WTC11 (cell line): ENCODE measurements at regions not wholly inside any gene's neighbourhood (a gene's known extent, or its start where the extent isn't known, plus 50 kb on each side); places are given as distances from the start of the nearest gene placed in this dataset.

ENCODE experiments used
- ATAC-seq: fragments of 200-7000 bp; cut with Tn5 transposase; 2 replicates; pipeline ENCODE4 v1.10.0; 2021; ENCODE audit warnings: mild to moderate bottlenecking, moderate library complexity
- CTCF ChIA-PET: fragments of 300-600 bp; sonication (Branson Sonifier 250); formaldehyde crosslinking; loops from one replicate; lab custom pipeline; 2021; ENCODE audit warnings: antibody characterized with exemption; lab: Charles Lee
- POLR2A ChIA-PET: fragments of 350-600 bp; sonication (Branson Sonifier 250); formaldehyde crosslinking; loops from one replicate; lab custom pipeline; 2021; ENCODE audit warnings: antibody characterized with exemption; lab: Charles Lee
- DNase-seq: peaks from one replicate; pipeline ENCODE4 v3.0.0; 2021; ENCODE audit warnings: low spot score
- H3K27ac Mint-ChIP-seq: 2 replicates; pipeline ENCODE4 v1.8.0; 2021; ENCODE audit warnings: mixed read lengths
- H3K27me3 Mint-ChIP-seq: 2 replicates; pipeline ENCODE4 v1.8.0; 2021; ENCODE audit warnings: low read depth, mild to moderate bottlenecking, moderate library complexity, mixed read lengths
- H3K36me3 Mint-ChIP-seq: 2 replicates; pipeline ENCODE4 v1.8.0; 2021; ENCODE audit warnings: mixed read lengths
- H3K4me1 Mint-ChIP-seq: 2 replicates; pipeline ENCODE4 v1.8.0; 2022; ENCODE audit warnings: mixed read lengths
- H3K4me3 Mint-ChIP-seq: 2 replicates; pipeline ENCODE4 v1.8.0; 2021; ENCODE audit warnings: mild to moderate bottlenecking, moderate library complexity, mixed read lengths
- H3K9me3 Mint-ChIP-seq: 2 replicates; pipeline ENCODE4 v1.8.0; 2021; ENCODE audit warnings: mixed read lengths
- CREB1 ChIP-seq: sonication (generic); formaldehyde crosslinking; IDR thresholded peaks from 2 replicates; pipeline ENCODE4 v1.8.0; 2023; ENCODE audit warnings: mild to moderate bottlenecking, missing genetic modification reagents
- ESRRA ChIP-seq: sonication (generic); formaldehyde crosslinking; IDR thresholded peaks from 2 replicates; pipeline ENCODE4 v1.8.1; 2022; ENCODE audit warnings: mild to moderate bottlenecking, missing genetic modification reagents, borderline replicate concordance
- ETV6 ChIP-seq: sonication (generic); formaldehyde crosslinking; IDR thresholded peaks from 2 replicates; pipeline ENCODE4 v1.8.1; 2022; ENCODE audit warnings: mild to moderate bottlenecking, missing genetic modification reagents
- FOXP1 ChIP-seq: sonication (generic); formaldehyde crosslinking; IDR thresholded peaks from 2 replicates; pipeline ENCODE4 v1.8.0; 2022; ENCODE audit warnings: missing genetic modification reagents, mild to moderate bottlenecking, moderate library complexity, borderline replicate concordance
- IRF2 ChIP-seq: sonication (generic); formaldehyde crosslinking; IDR thresholded peaks from 2 replicates; pipeline ENCODE4 v1.8.0; 2022; ENCODE audit warnings: low read depth, missing genetic modification reagents, borderline replicate concordance
- JAZF1 ChIP-seq: fragments of 250-450 bp; sonication (Bioruptor Pico); IDR thresholded peaks from 2 replicates; pipeline ENCODE4 v1.9.0; 2021; ENCODE audit warnings: moderate library complexity, mild to moderate bottlenecking, inconsistent platforms
- NFATC4 ChIP-seq: fragments of 250-450 bp; sonication (Bioruptor Pico); IDR thresholded peaks from 2 replicates; pipeline ENCODE4 v1.9.0; 2021; ENCODE audit warnings: mild to moderate bottlenecking
- NR1H2 ChIP-seq: sonication (generic); formaldehyde crosslinking; IDR thresholded peaks from 2 replicates; pipeline ENCODE4 v1.9.0; 2021; ENCODE audit warnings: mild to moderate bottlenecking, moderate library complexity, missing genetic modification reagents
- ZNF121 ChIP-seq: sonication (generic); formaldehyde crosslinking; IDR thresholded peaks from 2 replicates; pipeline ENCODE4 v1.8.0; 2023; ENCODE audit warnings: missing genetic modification reagents
- ZNF138 ChIP-seq: sonication (generic); formaldehyde crosslinking; conservative IDR thresholded peaks from 2 replicates; pipeline ENCODE4 v1.8.1; 2022; ENCODE audit warnings: mild to moderate bottlenecking, moderate library complexity, missing genetic modification reagents
- ZNF232 ChIP-seq: sonication (generic); formaldehyde crosslinking; IDR thresholded peaks from 2 replicates; pipeline ENCODE4 v1.8.0; 2022; ENCODE audit warnings: mild to moderate bottlenecking, missing genetic modification reagents
- ZNF416 ChIP-seq: fragments of 250-450 bp; sonication (Bioruptor Pico); IDR thresholded peaks from 2 replicates; pipeline ENCODE4 v1.9.0; 2021; ENCODE audit warnings: mild to moderate bottlenecking, inconsistent platforms
- TF ChIP-seq, protein P1 (sequence below): sonication (generic); formaldehyde crosslinking; IDR thresholded peaks from 2 replicates; pipeline ENCODE4 v1.8.0; 2023; ENCODE audit warnings: missing genetic modification reagents
- TF ChIP-seq, protein P2 (sequence below): sonication (generic); formaldehyde crosslinking; IDR thresholded peaks from 2 replicates; pipeline ENCODE4 v1.8.0; 2022; ENCODE audit warnings: mild to moderate bottlenecking, missing genetic modification reagents
- TF ChIP-seq, protein P3 (sequence below): sonication (generic); formaldehyde crosslinking; IDR thresholded peaks from 2 replicates; pipeline ENCODE4 v1.8.1; 2022; ENCODE audit warnings: mild to moderate bottlenecking, missing genetic modification reagents, moderate library complexity, borderline replicate concordance
- TF ChIP-seq, protein P4 (sequence below): sonication (generic); formaldehyde crosslinking; IDR thresholded peaks from 2 replicates; pipeline ENCODE4 v1.8.1; 2023; ENCODE audit warnings: mild to moderate bottlenecking, missing genetic modification reagents, moderate library complexity
- TF ChIP-seq, protein P5 (sequence below): sonication (generic); formaldehyde crosslinking; IDR thresholded peaks from 2 replicates; pipeline ENCODE4 v1.8.1; 2023; ENCODE audit warnings: mild to moderate bottlenecking, missing genetic modification reagents, borderline replicate concordance
- TF ChIP-seq, protein P6 (sequence below): fragments of 250-450 bp; sonication (Bioruptor Pico); IDR thresholded peaks from 2 replicates; pipeline ENCODE4 v2.1.2; 2022; ENCODE audit warnings: mild to moderate bottlenecking, moderate library complexity

DNA sequence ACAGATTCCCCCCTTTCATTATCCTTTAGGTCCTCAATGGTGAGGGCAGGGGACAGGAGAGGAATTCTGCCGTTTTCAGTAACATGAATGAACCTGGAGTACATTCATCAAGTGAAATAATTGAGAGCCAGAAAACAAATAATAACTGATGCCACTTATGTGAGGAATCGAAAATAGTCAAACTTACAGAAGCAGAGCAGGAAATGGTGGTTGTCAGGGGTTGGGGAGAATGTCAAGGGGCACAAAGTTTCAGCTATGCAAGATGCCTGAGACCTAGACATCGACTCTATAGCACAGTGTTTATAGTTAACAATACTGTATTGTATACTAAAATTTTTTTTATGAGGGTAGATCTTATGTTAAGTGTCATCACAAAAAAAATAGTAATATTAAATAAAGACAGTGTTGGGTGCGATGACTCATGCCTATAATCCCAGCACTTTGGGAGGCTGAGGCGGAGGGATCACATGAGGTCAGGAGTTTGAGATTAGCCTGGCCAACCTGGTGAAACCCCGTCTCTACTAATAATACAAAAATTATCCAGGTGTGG, 1219.8 kb downstream of the GATA3 start:
- POLR2A ChIA-PET = no interaction called here
- CTCF ChIA-PET = interaction anchor here (1.0 kb wide), 1 partner anchor 760 kb away, joined by 3 read pairs; no protein-coding TSS in a partner anchor
- H3K36me3 Mint-ChIP-seq = 0 out of 2 replicates have a peak, but pooled peaks cover 2% of the 10 kb centered on the region
- no peak for TF ChIP-seq NFATC4 (CRISPR knock-in tag)
- TF ChIP-seq, protein P1, sequence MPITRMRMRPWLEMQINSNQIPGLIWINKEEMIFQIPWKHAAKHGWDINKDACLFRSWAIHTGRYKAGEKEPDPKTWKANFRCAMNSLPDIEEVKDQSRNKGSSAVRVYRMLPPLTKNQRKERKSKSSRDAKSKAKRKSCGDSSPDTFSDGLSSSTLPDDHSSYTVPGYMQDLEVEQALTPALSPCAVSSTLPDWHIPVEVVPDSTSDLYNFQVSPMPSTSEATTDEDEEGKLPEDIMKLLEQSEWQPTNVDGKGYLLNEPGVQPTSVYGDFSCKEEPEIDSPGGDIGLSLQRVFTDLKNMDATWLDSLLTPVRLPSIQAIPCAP (CRISPR knock-in tag) = no peak
- TF ChIP-seq, protein P2, sequence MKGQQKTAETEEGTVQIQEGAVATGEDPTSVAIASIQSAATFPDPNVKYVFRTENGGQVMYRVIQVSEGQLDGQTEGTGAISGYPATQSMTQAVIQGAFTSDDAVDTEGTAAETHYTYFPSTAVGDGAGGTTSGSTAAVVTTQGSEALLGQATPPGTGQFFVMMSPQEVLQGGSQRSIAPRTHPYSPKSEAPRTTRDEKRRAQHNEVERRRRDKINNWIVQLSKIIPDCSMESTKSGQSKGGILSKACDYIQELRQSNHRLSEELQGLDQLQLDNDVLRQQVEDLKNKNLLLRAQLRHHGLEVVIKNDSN (CRISPR knock-in tag) = no peak
- TF ChIP-seq, protein P3, sequence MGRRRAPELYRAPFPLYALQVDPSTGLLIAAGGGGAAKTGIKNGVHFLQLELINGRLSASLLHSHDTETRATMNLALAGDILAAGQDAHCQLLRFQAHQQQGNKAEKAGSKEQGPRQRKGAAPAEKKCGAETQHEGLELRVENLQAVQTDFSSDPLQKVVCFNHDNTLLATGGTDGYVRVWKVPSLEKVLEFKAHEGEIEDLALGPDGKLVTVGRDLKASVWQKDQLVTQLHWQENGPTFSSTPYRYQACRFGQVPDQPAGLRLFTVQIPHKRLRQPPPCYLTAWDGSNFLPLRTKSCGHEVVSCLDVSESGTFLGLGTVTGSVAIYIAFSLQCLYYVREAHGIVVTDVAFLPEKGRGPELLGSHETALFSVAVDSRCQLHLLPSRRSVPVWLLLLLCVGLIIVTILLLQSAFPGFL = no peak
- no peak for TF ChIP-seq ZNF121 (CRISPR knock-in tag)
- TF ChIP-seq NR1H2 (CRISPR knock-in tag) = no peak
- no peak overlapping the region for H3K4me3 Mint-ChIP-seq
- no peaks in the 10 kb centered on the region for H3K4me1 Mint-ChIP-seq
- ATAC-seq (no peak), DNase-seq (no peak)
- no peaks in the 10 kb centered on the region; the same call in 1 of the 2 replicates for H3K27me3 Mint-ChIP-seq
- no peak overlapping the region for H3K27ac Mint-ChIP-seq
- peaks cover 8% of the 10 kb centered on the region for H3K9me3 Mint-ChIP-seq

DNA sequence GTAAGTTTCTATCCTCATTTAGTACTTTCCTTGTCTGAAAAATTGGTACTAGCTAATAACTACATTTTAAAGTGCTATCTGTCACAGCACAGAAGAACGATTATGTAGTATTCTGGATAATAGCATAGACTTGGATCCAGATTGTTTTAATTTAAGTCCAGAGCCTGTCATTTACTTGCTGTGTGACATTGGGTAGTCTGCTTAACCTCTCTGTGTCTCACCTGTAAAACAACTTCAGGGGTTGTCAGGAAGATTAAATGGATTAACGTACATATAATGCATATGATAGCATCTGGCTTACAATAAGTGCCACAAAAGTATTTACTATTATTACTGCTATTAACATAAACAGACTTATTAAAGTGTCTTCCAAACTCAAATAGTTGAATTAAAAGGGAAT, 1221.4 kb downstream of the GATA3 start:
- ATAC-seq = no peak
- DNase-seq = no peak
- no peak overlapping the region for H3K27ac Mint-ChIP-seq
- CTCF ChIA-PET = no interaction called here
- no peaks in the 10 kb centered on the region for H3K4me1 Mint-ChIP-seq
- no peak overlapping the region for H3K4me3 Mint-ChIP-seq
- TF ChIP-seq IRF2 (CRISPR knock-in tag) (no peak), ETV6 (CRISPR knock-in tag) (no peak), ESRRA (CRISPR knock-in tag) (no peak), ZNF121 (CRISPR knock-in tag) (no peak), JAZF1 (CRISPR knock-in tag) (no peak), ZNF416 (CRISPR knock-in tag) (no peak), FOXP1 (CRISPR knock-in tag) (no peak), ZNF232 (no peak), CREB1 (CRISPR knock-in tag) (no peak), NR1H2 (CRISPR knock-in tag) (no peak), ZNF138 (no peak)
- TF ChIP-seq, protein P4, sequence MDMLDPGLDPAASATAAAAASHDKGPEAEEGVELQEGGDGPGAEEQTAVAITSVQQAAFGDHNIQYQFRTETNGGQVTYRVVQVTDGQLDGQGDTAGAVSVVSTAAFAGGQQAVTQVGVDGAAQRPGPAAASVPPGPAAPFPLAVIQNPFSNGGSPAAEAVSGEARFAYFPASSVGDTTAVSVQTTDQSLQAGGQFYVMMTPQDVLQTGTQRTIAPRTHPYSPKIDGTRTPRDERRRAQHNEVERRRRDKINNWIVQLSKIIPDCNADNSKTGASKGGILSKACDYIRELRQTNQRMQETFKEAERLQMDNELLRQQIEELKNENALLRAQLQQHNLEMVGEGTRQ (CRISPR knock-in tag) = no peak
- TF ChIP-seq, protein P5, sequence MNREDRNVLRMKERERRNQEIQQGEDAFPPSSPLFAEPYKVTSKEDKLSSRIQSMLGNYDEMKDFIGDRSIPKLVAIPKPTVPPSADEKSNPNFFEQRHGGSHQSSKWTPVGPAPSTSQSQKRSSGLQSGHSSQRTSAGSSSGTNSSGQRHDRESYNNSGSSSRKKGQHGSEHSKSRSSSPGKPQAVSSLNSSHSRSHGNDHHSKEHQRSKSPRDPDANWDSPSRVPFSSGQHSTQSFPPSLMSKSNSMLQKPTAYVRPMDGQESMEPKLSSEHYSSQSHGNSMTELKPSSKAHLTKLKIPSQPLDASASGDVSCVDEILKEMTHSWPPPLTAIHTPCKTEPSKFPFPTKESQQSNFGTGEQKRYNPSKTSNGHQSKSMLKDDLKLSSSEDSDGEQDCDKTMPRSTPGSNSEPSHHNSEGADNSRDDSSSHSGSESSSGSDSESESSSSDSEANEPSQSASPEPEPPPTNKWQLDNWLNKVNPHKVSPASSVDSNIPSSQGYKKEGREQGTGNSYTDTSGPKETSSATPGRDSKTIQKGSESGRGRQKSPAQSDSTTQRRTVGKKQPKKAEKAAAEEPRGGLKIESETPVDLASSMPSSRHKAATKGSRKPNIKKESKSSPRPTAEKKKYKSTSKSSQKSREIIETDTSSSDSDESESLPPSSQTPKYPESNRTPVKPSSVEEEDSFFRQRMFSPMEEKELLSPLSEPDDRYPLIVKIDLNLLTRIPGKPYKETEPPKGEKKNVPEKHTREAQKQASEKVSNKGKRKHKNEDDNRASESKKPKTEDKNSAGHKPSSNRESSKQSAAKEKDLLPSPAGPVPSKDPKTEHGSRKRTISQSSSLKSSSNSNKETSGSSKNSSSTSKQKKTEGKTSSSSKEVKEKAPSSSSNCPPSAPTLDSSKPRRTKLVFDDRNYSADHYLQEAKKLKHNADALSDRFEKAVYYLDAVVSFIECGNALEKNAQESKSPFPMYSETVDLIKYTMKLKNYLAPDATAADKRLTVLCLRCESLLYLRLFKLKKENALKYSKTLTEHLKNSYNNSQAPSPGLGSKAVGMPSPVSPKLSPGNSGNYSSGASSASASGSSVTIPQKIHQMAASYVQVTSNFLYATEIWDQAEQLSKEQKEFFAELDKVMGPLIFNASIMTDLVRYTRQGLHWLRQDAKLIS = no peak
- TF ChIP-seq, protein P6, sequence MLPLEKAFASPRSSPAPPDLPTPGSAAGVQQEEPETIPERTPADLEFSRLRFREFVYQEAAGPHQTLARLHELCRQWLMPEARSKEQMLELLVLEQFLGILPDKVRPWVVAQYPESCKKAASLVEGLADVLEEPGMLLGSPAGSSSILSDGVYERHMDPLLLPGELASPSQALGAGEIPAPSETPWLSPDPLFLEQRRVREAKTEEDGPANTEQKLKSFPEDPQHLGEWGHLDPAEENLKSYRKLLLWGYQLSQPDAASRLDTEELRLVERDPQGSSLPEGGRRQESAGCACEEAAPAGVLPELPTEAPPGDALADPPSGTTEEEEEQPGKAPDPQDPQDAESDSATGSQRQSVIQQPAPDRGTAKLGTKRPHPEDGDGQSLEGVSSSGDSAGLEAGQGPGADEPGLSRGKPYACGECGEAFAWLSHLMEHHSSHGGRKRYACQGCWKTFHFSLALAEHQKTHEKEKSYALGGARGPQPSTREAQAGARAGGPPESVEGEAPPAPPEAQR (CRISPR knock-in tag) = no peak
- TF ChIP-seq, protein P2 (CRISPR knock-in tag) = no peak
- H3K27me3 Mint-ChIP-seq = no peaks in the 10 kb centered on the region; the same call in 1 of the 2 replicates
- POLR2A ChIA-PET = no interaction called here
- 0 out of 2 replicates have a peak, but pooled peaks cover 2% of the 10 kb centered on the region for H3K36me3 Mint-ChIP-seq
- peaks cover 16% of the 10 kb centered on the region for H3K9me3 Mint-ChIP-seq
